Vagina (tissue), 2 donors: ENCODE measurements at regions not wholly inside any gene's neighbourhood (a gene's known extent, or its start where the extent isn't known, plus 50 kb on each side); places are given as distances from the start of the nearest gene placed in this dataset.

ENCODE experiments used
- POLR2A ChIP-seq, 2 donors: fragments of 450-650 bp; IDR thresholded peaks; one replicate each; pipeline ENCODE4 v1.6.1; 2017; ENCODE audit warnings: antibody characterized with exemption in 2 of 2, mild to moderate bottlenecking in 2 of 2, moderate library complexity in 2 of 2
- TF ChIP-seq, protein P1 (sequence below), 3 experiments: fragments of 450-650 bp in 2 of 3; fragments of 200-600 bp in 1 of 3; sonication (generic) in 1 of 3; IDR thresholded peaks; one replicate each; pipeline ENCODE4 v1.5.1; 2017 to 2019; ENCODE audit warnings: antibody characterized with exemption in 3 of 3, mild to moderate bottlenecking in 2 of 3, moderate library complexity in 2 of 3

DNA sequence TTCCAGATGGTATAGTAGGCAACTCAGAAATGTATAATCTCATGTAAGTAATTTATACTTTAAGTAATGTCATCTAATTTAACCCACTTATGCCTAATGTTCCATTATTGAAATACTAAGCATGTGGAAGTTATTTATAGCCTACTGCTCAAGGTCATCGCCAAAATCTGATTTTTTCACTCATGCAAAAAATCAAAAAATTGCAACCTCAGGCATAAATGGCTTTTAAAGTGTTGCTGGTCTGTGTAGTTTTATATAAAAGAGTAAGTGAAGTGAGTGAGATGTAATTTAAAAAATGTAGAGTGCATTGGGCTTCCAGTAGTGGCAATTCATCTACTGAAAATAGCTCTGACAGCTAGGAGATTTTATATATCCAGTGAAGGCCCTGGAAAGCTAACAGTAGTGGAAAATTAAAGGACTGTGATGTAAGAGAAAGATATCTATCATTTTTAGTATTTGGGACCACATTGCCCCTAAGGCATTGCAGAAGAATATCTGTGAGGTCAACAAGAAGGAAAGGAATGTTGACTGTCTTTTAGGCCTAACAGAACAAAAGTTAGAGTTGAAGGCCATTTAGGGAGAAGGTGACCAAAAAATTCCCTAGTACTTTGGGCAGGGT, 624.5 kb upstream of the CHORDC1 start:
- TF ChIP-seq, protein P1, sequence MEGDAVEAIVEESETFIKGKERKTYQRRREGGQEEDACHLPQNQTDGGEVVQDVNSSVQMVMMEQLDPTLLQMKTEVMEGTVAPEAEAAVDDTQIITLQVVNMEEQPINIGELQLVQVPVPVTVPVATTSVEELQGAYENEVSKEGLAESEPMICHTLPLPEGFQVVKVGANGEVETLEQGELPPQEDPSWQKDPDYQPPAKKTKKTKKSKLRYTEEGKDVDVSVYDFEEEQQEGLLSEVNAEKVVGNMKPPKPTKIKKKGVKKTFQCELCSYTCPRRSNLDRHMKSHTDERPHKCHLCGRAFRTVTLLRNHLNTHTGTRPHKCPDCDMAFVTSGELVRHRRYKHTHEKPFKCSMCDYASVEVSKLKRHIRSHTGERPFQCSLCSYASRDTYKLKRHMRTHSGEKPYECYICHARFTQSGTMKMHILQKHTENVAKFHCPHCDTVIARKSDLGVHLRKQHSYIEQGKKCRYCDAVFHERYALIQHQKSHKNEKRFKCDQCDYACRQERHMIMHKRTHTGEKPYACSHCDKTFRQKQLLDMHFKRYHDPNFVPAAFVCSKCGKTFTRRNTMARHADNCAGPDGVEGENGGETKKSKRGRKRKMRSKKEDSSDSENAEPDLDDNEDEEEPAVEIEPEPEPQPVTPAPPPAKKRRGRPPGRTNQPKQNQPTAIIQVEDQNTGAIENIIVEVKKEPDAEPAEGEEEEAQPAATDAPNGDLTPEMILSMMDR (IDR thresholded peaks at IDR 0.05), result no peak
- no peak for TF ChIP-seq POLR2A (IDR thresholded peaks at IDR 0.05)
